C4-2B (cell line): ENCODE measurements at regions not wholly inside any gene's neighbourhood (a gene's known extent, or its start where the extent isn't known, plus 50 kb on each side); places are given as distances from the start of the nearest gene placed in this dataset.

Source experiments
- H3K27ac ChIP-seq: fragments of 450-650 bp; 2 replicates; pipeline ENCODE4 v1.5.1; 2017
- ZFX ChIP-seq: fragments of 450-650 bp; IDR thresholded peaks from 2 replicates; pipeline ENCODE4 v1.6.1; 2017
- TF ChIP-seq, protein P1 (sequence below): fragments of 450-650 bp; conservative IDR thresholded peaks from 2 replicates; pipeline ENCODE4 v1.5.1; 2017; ENCODE audit warnings: mild to moderate bottlenecking

DNA sequence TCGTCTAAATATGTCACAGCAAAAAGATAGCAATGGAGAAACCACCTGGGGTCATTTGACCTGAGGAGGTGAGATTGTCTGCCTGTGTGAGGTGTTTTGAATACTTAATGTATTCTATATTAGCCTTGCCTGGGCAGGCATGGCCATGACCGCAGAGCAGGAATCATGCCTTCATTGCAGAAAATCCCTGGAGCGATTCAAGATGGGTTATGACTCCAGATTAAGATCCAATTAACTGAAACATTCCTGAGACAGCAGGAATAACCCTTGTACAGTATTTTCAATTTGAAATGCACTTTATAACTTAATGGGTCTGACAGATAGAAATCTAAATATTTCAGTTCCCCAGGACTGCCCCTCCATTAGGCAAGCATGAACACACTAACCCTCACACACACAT lies 227.3 kb upstream of the RAB6C start:
- TF ChIP-seq, protein P1, sequence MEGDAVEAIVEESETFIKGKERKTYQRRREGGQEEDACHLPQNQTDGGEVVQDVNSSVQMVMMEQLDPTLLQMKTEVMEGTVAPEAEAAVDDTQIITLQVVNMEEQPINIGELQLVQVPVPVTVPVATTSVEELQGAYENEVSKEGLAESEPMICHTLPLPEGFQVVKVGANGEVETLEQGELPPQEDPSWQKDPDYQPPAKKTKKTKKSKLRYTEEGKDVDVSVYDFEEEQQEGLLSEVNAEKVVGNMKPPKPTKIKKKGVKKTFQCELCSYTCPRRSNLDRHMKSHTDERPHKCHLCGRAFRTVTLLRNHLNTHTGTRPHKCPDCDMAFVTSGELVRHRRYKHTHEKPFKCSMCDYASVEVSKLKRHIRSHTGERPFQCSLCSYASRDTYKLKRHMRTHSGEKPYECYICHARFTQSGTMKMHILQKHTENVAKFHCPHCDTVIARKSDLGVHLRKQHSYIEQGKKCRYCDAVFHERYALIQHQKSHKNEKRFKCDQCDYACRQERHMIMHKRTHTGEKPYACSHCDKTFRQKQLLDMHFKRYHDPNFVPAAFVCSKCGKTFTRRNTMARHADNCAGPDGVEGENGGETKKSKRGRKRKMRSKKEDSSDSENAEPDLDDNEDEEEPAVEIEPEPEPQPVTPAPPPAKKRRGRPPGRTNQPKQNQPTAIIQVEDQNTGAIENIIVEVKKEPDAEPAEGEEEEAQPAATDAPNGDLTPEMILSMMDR, result no peak
- no peak for TF ChIP-seq ZFX
- H3K27ac ChIP-seq, result no peak overlapping the region

DNA sequence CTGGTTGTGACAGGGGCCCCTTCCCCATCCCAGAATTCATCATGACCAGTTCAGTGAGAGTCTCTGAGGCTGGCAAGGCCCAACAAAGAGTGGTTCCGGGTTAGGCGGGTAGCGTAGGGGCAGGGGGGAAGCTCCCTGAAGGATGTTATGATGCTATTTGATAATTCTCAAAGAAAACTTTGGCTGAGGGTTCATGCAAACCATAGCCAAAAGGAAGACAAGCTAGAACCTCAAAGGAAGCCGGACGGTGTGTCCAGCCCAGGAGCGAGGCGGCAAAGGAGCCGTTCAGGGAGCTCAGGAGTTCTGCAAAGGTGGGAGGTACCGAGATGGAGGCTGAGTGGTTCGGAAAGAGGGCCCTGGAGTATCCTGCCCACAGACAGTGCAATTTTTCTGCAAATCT lies 226.8 kb upstream of the RAB6C start:
- H3K27ac ChIP-seq, result no peak overlapping the region
- no peak for TF ChIP-seq ZFX
- TF ChIP-seq, protein P1, result no peak

DNA sequence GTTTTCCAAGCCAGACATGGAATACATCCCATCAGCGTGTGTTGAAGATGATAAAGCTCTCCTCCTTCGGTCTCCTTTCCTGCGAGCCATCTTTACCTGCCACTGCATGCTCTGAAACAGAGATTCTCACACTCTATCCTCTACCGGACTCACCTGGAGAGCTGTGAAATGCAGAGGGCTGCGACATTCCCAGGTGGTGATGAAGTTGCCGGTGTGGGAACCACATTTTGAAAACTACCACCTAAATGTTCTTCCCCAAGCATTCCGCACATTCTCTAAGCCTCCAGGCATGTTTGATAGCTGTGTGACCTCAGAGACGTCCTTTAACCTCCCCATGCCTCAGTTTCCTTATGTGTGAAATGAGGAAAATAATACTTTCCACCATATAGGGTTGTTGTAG lies 226.2 kb upstream of the RAB6C start:
- H3K27ac ChIP-seq, result no peak overlapping the region
- TF ChIP-seq ZFX, result no peak
- TF ChIP-seq, protein P1, result no peak

DNA sequence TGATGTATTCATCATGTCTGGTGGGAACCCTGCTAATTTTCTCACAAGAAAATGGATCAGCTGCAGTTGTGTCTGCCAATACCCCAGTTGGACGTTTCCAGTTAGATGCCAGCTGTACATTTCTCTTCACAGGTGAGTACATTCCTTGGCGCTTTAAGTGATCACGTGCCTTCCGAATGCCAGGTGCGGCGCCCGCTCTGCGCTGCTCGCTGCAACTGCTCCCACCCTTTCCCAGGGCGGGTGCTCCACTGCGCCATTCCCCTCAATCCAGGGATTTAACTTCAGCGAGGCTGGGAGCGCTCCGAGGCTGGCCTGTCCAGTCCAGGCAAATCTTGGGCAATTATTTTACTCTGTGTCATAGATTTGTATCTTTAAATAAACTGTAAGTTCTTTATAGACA lies 225.0 kb upstream of the RAB6C start:
- no peak overlapping the region for H3K27ac ChIP-seq
- TF ChIP-seq, protein P1, result no peak
- TF ChIP-seq ZFX, result no peak

DNA sequence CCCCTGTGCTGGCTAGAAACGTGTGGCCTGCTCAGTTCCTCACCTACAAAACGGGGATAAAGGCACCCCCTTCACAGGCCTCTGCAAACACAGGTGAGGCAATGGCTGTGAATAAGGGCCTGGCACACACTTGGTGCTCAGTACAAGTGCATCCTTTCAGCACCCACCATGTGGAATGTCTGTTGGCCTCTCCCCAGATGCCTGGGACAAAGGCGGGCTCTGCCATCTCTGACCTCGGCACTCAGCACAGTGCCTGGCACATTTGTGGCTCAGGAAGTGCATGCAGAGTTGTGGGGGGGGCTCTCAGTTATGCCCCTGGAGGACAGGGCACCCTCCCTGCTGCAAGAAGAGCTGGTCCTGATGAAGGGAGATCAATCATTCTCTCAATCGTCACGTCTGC lies 224.6 kb upstream of the RAB6C start:
- no peak overlapping the region for H3K27ac ChIP-seq
- TF ChIP-seq, protein P1, result no peak
- TF ChIP-seq ZFX, result no peak

DNA sequence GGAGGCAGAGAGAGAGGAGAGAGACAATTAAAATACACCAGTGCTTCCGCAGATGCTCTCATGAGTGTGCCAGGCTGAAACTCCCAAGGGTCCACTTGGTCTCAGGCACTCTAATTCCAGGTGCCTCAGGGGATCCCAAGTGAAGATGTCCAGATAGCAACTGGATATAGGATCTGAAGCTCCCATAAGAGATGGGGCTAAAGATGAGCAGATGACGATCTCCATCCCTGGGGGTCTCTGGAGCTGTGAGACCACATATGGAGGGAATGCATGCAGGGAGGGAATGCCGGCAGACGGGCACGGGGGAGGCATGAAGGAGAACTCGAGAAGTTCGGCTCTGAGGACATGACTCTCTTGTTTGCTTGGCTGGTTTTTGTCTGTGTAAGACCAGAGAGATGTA lies 223.7 kb upstream of the RAB6C start:
- TF ChIP-seq, protein P1, result no peak
- no peak for TF ChIP-seq ZFX
- H3K27ac ChIP-seq, result no peak overlapping the region

DNA sequence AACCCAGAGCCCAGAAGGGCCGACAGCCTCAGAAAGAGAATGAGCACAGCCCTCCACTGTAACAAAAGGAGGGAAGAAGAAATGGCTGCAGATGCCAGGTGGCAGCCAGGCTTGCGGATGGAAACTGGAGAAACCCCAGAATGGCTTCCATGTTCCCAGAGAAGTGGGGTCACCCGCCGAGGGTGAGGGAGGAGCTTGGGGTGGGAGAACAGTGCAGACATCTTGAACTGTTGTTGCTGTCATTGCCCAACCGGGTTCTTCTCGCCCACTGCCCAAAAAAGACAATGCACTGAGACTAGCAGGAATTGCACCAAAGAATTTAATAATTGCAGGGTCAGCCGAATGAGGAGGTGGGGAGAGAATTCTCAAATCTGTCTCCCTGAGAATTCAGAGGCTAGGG lies 223.2 kb upstream of the RAB6C start:
- TF ChIP-seq, protein P1, result no peak
- no peak for TF ChIP-seq ZFX

More for the DNA sequence above, 223.2 kb upstream of the RAB6C start:
- H3K27ac ChIP-seq, result no peak overlapping the region
